Fibroblast of peridontal ligament (primary cell): ENCODE measurements at regions not wholly inside any gene's neighbourhood (a gene's known extent, or its start where the extent isn't known, plus 50 kb on each side); places are given as distances from the start of the nearest gene placed in this dataset.
"Not testable (repeated sequence)": the region's sequence is repeated elsewhere in the genome, so short reads cannot be mapped to it uniquely, and the experiment has no call there.

Experiments used
- DNase-seq: peaks from one replicate; pipeline ENCODE4 v3.0.0-alpha.2; 2010; ENCODE audit errors: extremely low read depth

- no peak for DNase-seq
These were observed 109.5 kb downstream of the SINHCAF start for GRCh38 chr12:31216479-31216878.

GRCh38 chr12:31217356-31218130 lies 108.4 kb downstream of the SINHCAF start:
- no peak for DNase-seq

GRCh38 chr12:31218203-31219025 lies 107.5 kb downstream of the SINHCAF start:
- no peak for DNase-seq

- no peak for DNase-seq
These were observed 106.4 kb downstream of the SINHCAF start for GRCh38 chr12:31219521-31219920.

- DNase-seq, result no peak
These were observed 105.9 kb downstream of the SINHCAF start for GRCh38 chr12:31220061-31220460.

- DNase-seq, result peak; percentile 11
These were observed 105.1 kb downstream of the SINHCAF start for GRCh38 chr12:31220633-31221550.

- no peak for DNase-seq
These were observed 104.4 kb downstream of the SINHCAF start for GRCh38 chr12:31221551-31221945.

GRCh38 chr12:31222620-31223222 lies 103.2 kb downstream of the SINHCAF start:
- DNase-seq, result no peak

- DNase-seq, result not testable (repeated sequence)
These were observed 102.3 kb downstream of the SINHCAF start for GRCh38 chr12:31223640-31224039.

- no peak for DNase-seq
These were observed 101.0 kb downstream of the SINHCAF start for GRCh38 chr12:31224768-31225448.

- no peak for DNase-seq
These were observed 100.1 kb downstream of the SINHCAF start for GRCh38 chr12:31225656-31226535.

GRCh38 chr12:31226639-31227038 lies 99.3 kb downstream of the SINHCAF start:
- DNase-seq, result no peak

GRCh38 chr12:31227401-31227981 lies 98.5 kb downstream of the SINHCAF start:
- no peak for DNase-seq

GRCh38 chr12:31228811-31229792 lies 96.8 kb downstream of the SINHCAF start:
- no peak for DNase-seq

- no peak for DNase-seq
These were observed 95.9 kb downstream of the SINHCAF start for GRCh38 chr12:31230004-31230403.
